ENCODE measurements at regions not wholly inside any gene's neighbourhood (a gene's known extent, or its start where the extent isn't known, plus 50 kb on each side); places are given as distances from the start of the nearest gene placed in this dataset.

DNA sequence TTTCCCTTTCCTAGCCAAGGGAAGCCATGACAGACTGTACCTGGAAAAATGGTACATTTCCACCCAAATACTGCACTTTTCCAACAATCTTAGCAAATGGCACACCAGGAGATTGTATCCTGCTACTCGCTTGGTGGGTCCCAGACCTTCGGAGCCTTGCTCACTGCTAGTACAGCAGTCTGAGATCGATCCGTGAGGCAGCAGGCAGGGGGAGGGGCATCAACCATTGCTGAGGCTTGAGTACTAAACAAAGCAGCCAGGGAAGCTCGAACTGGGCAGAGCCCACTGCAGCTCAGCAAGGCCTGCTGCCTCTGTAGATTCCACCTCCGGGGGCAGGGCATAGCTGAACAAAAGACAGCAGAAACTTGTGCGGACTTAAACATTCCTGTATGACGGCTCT, 218.8 kb downstream of the LRIG3 start:
- TF ChIP-seq, protein P1, sequence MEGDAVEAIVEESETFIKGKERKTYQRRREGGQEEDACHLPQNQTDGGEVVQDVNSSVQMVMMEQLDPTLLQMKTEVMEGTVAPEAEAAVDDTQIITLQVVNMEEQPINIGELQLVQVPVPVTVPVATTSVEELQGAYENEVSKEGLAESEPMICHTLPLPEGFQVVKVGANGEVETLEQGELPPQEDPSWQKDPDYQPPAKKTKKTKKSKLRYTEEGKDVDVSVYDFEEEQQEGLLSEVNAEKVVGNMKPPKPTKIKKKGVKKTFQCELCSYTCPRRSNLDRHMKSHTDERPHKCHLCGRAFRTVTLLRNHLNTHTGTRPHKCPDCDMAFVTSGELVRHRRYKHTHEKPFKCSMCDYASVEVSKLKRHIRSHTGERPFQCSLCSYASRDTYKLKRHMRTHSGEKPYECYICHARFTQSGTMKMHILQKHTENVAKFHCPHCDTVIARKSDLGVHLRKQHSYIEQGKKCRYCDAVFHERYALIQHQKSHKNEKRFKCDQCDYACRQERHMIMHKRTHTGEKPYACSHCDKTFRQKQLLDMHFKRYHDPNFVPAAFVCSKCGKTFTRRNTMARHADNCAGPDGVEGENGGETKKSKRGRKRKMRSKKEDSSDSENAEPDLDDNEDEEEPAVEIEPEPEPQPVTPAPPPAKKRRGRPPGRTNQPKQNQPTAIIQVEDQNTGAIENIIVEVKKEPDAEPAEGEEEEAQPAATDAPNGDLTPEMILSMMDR (IDR thresholded peaks at IDR 0.05 in 8 of 11, conservative IDR thresholded peaks at IDR 0.05 in 3 of 11), result no peak
- TF ChIP-seq POLR2AphosphoS5 (IDR thresholded peaks at IDR 0.05) (no peak), POLR2A (IDR thresholded peaks at IDR 0.05) (no peak)

All from spleen (tissue), 7 donors.